ENCODE measurements at regions not wholly inside any gene's neighbourhood (a gene's known extent, or its start where the extent isn't known, plus 50 kb on each side); places are given as distances from the start of the nearest gene placed in this dataset.

DNA sequence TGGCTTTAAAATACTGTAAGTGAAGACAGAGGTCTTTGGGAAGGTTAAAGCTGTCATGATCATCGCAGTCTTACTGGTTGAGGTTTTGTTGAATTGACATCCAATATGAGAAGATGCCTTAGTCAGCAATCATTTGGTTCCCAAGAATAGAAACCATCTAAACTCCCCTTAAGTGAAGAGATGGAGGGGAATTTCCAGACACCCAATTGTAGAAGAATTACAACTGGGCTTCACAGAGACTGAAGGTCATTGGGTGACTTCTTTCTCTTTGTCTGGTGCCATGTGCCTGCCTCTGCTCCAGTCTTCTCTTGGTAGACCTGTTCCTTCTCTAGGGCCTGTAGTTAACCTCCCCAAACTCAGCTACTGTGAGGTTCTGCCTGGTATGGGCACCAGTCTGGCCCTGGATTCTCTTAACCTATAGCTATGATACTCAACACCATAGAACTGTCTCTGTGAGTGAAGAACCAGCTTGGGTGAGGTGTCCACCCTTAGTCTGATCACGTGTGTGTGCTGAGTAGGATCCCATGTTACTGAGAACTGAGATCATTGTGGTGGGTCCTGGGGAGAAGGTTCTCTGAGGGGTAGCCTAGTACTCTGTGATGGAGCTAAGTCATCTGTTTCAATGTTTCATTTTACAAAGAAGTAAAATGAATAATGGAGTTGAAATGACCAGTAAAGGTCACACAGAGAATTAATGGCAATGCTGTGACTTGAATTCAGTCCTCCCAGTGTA lies 182.5 kb downstream of the CSNK2A3 start:
- Mint-ChIP-seq H3K27me3 (no peaks in the 10 kb centered on the region), H3K9me3 (no peaks in the 10 kb centered on the region), H3K4me3 (no peak overlapping the region), H3K27ac (no peak overlapping the region), H3K4me1 (ENCODE audit: low read depth) (peaks cover 14% of the 10 kb centered on the region), H3K36me3 (ENCODE audit: low read depth) (no peaks in the 10 kb centered on the region)
- Histone ChIP-seq H3K4me1 (ENCODE audit: insufficient read depth, low read length) (peaks cover 16% of the 10 kb centered on the region), H3K36me3 (ENCODE audit: insufficient read depth, low read length) (no peaks in the 10 kb centered on the region), H3K4me3 (ENCODE audit: low read length) (no peak overlapping the region), H3K9me3 (ENCODE audit: control insufficient read depth in 1 of 2, insufficient read depth in 1 of 2, low read length in 2 of 2) (no peaks in the 10 kb centered on the region), H3K27me3 (ENCODE audit: control insufficient read depth in 1 of 2, insufficient read depth in 2 of 2, low read length in 2 of 2) (no peaks in the 10 kb centered on the region), H3K27ac (ENCODE audit: low read depth in 1 of 2, low read length in 2 of 2) (no peak overlapping the region)
- ChIA-PET POLR2A (interaction anchor here (0.6 kb wide), 1 partner anchor 21 kb away, joined by 3 read pairs; no protein-coding TSS in a partner anchor), CTCF (interaction anchor here (1.0 kb wide), 1 partner anchor 142 kb away, joined by 4 read pairs; no protein-coding TSS in a partner anchor)
- TF ChIP-seq, protein P1, sequence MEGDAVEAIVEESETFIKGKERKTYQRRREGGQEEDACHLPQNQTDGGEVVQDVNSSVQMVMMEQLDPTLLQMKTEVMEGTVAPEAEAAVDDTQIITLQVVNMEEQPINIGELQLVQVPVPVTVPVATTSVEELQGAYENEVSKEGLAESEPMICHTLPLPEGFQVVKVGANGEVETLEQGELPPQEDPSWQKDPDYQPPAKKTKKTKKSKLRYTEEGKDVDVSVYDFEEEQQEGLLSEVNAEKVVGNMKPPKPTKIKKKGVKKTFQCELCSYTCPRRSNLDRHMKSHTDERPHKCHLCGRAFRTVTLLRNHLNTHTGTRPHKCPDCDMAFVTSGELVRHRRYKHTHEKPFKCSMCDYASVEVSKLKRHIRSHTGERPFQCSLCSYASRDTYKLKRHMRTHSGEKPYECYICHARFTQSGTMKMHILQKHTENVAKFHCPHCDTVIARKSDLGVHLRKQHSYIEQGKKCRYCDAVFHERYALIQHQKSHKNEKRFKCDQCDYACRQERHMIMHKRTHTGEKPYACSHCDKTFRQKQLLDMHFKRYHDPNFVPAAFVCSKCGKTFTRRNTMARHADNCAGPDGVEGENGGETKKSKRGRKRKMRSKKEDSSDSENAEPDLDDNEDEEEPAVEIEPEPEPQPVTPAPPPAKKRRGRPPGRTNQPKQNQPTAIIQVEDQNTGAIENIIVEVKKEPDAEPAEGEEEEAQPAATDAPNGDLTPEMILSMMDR (IDR thresholded peaks at IDR 0.05) = no peak
- ATAC-seq (ENCODE audit: poor library complexity) (no peak), DNase-seq (no peak)
- intact Hi-C loops (cut with DNase I, micrococcal nuclease) = no loop called here

- DNase-seq = no peak
- peaks cover 14% of the 10 kb centered on the region for H3K4me1 Mint-ChIP-seq (ENCODE audit: low read depth)
Measured at GRCh38 chr11:11169715-11170351, 183.2 kb downstream of the CSNK2A3 start.

DNA sequence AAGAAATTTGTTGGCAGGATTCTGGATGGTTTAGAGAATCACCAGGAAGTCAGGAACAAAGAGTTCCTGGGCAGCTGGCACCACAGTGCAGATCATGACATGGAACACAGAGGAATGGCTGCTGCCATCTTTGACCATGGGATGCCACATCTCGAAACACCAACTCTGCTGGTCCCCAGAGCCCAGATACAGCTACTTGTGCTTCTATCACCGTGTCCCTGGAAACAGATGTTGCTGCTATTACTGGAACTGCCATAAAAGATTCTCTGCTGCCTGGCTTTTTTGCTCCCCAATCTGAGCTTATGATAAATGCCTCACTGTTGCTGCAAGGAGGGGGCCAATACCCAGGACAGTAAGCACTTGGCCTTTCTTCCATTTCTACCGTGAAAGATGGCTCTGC lies 185.2 kb downstream of the CSNK2A3 start:
- H3K27ac Mint-ChIP-seq = no peak overlapping the region
- peaks cover 16% of the 10 kb centered on the region for H3K4me1 ChIP-seq (ENCODE audit: insufficient read depth, low read length)
- TF ChIP-seq, protein P1 (IDR thresholded peaks at IDR 0.05) = no peak
- POLR2A ChIA-PET = interaction anchor here (0.5 kb wide), 1 partner anchor 17 kb away, joined by 3 read pairs; no protein-coding TSS in a partner anchor
- H3K27me3 Mint-ChIP-seq = no peaks in the 10 kb centered on the region
- H3K36me3 ChIP-seq (ENCODE audit: insufficient read depth, low read length) = no peaks in the 10 kb centered on the region
- DNase-seq = no peak
- intact Hi-C loops (cut with DNase I, micrococcal nuclease) = no loop called here
- ATAC-seq (ENCODE audit: poor library complexity) = no peak
- H3K4me3 ChIP-seq (ENCODE audit: low read length) = no peak overlapping the region
- CTCF ChIA-PET = no interaction called here
- H3K4me3 Mint-ChIP-seq = no peak overlapping the region
- H3K27ac ChIP-seq (ENCODE audit: low read depth in 1 of 2, low read length in 2 of 2) = no peak overlapping the region
- H3K4me1 Mint-ChIP-seq (ENCODE audit: low read depth) = peaks cover 14% of the 10 kb centered on the region
- H3K36me3 Mint-ChIP-seq (ENCODE audit: low read depth) = no peaks in the 10 kb centered on the region
- no peaks in the 10 kb centered on the region for H3K27me3 ChIP-seq (ENCODE audit: control insufficient read depth in 1 of 2, insufficient read depth in 2 of 2, low read length in 2 of 2)
- H3K9me3 Mint-ChIP-seq = no peaks in the 10 kb centered on the region
- no peaks in the 10 kb centered on the region for H3K9me3 ChIP-seq (ENCODE audit: control insufficient read depth in 1 of 2, insufficient read depth in 1 of 2, low read length in 2 of 2)

More at GRCh38 chr11:11169715-11170351, 183.2 kb downstream of the CSNK2A3 start:
- Mint-ChIP-seq H3K27ac (no peak overlapping the region), H3K36me3 (ENCODE audit: low read depth) (no peaks in the 10 kb centered on the region), H3K27me3 (no peaks in the 10 kb centered on the region), H3K4me3 (no peak overlapping the region), H3K9me3 (no peaks in the 10 kb centered on the region)
- ATAC-seq (ENCODE audit: poor library complexity) = no peak
- H3K9me3 ChIP-seq (ENCODE audit: control insufficient read depth in 1 of 2, insufficient read depth in 1 of 2, low read length in 2 of 2) = no peaks in the 10 kb centered on the region
- no peak overlapping the region for H3K4me3 ChIP-seq (ENCODE audit: low read length)
- TF ChIP-seq, protein P1 (IDR thresholded peaks at IDR 0.05) = no peak
- no peaks in the 10 kb centered on the region for H3K36me3 ChIP-seq (ENCODE audit: insufficient read depth, low read length)
- intact Hi-C loops (cut with DNase I, micrococcal nuclease) = no loop called here
- CTCF ChIA-PET = interaction anchor here (1.0 kb wide), 1 partner anchor 142 kb away, joined by 4 read pairs; no protein-coding TSS in a partner anchor
- H3K27me3 ChIP-seq (ENCODE audit: control insufficient read depth in 1 of 2, insufficient read depth in 2 of 2, low read length in 2 of 2) = no peaks in the 10 kb centered on the region
- POLR2A ChIA-PET = interaction anchor here (0.6 kb wide), 1 partner anchor 20 kb away, joined by 3 read pairs; no protein-coding TSS in a partner anchor
- no peak overlapping the region for H3K27ac ChIP-seq (ENCODE audit: low read depth in 1 of 2, low read length in 2 of 2)
- peaks cover 16% of the 10 kb centered on the region for H3K4me1 ChIP-seq (ENCODE audit: insufficient read depth, low read length)
